Smooth muscle cell (in vitro differentiated cells): ENCODE measurements at regions not wholly inside any gene's neighbourhood (a gene's known extent, or its start where the extent isn't known, plus 50 kb on each side); places are given as distances from the start of the nearest gene placed in this dataset.

Experiments
- DNase-seq: peaks from one replicate; lab custom pipeline; 2025; ENCODE audit not compliant: unreplicated experiment; lab: John Stamatoyannopoulos, UW
- H2AFZ ChIP-seq: fragments of 200-600 bp; sonication (generic); 2 replicates; pipeline ENCODE4 v1.6.0; 2016; ENCODE audit warnings: antibody characterized with exemption, low read depth, mild to moderate bottlenecking
- H3F3A ChIP-seq: fragments of 200-600 bp; sonication (generic); 2 replicates; pipeline ENCODE4 v1.6.0; 2017; ENCODE audit warnings: antibody characterized with exemption, low read depth
- H3K27ac ChIP-seq: fragments of 200-600 bp; sonication (generic); 2 replicates; pipeline ENCODE4 v1.5.1; 2016; ENCODE audit warnings: low read depth, mild to moderate bottlenecking
- H3K27me3 ChIP-seq: fragments of 200-600 bp; sonication (generic); 2 replicates; pipeline ENCODE4 v1.6.1; 2016; ENCODE audit warnings: low read depth, mild to moderate bottlenecking
- H3K36me3 ChIP-seq: fragments of 200-600 bp; sonication (generic); 2 replicates; pipeline ENCODE4 v1.5.1; 2016; ENCODE audit warnings: low read depth
- H3K4me1 ChIP-seq: fragments of 200-600 bp; sonication (generic); 2 replicates; pipeline ENCODE4 v1.5.1; 2016; ENCODE audit warnings: low read depth
- H3K4me2 ChIP-seq: fragments of 200-600 bp; sonication (generic); 2 replicates; pipeline ENCODE4 v1.6.0; 2016; ENCODE audit warnings: mild to moderate bottlenecking
- H3K4me3 ChIP-seq: fragments of 200-600 bp; sonication (generic); 2 replicates; pipeline ENCODE4 v1.5.1; 2016; ENCODE audit warnings: mild to moderate bottlenecking
- H3K79me2 ChIP-seq: fragments of 200-600 bp; sonication (generic); 2 replicates; pipeline ENCODE4 v1.6.0; 2016; ENCODE audit warnings: low read depth, mild to moderate bottlenecking
- H3K9ac ChIP-seq: fragments of 200-600 bp; sonication (generic); 2 replicates; pipeline ENCODE4 v1.6.0; 2016; ENCODE audit warnings: low read depth
- H3K9me3 ChIP-seq: fragments of 200-600 bp; sonication (generic); replicated peaks from 2 replicates; pipeline ENCODE4 v1.5.1; 2016; ENCODE audit warnings: low read depth
- H4K20me1 ChIP-seq: fragments of 200-600 bp; sonication (generic); 2 replicates; pipeline ENCODE4 v1.6.0; 2016; ENCODE audit warnings: low read depth
- CTCF ChIP-seq: fragments of 200-600 bp; sonication (generic); IDR thresholded peaks from 2 replicates; pipeline ENCODE4 v1.5.1; 2017; ENCODE audit warnings: borderline replicate concordance, mild to moderate bottlenecking, antibody characterized with exemption; ENCODE audit not compliant: insufficient read depth, poor library complexity, severe bottlenecking
- WGBS: methylation state at CpG from one replicate; pipeline ENCODE4 v1.1.7; 2016; ENCODE audit warnings: low lambda C conversion rate; 5-methylcytosine and 5-hydroxymethylcytosine counted together

- no peak for TF ChIP-seq CTCF
- Histone ChIP-seq H2AFZ (no peak overlapping the region), H3K79me2 (no peaks in the 10 kb centered on the region), H3K9ac (no peak overlapping the region), H3K27ac (no peak overlapping the region), H3K4me1 (no peaks in the 10 kb centered on the region), H3K36me3 (no peaks in the 10 kb centered on the region), H3K9me3 (no peaks in the 10 kb centered on the region), H3F3A (no peaks in the 10 kb centered on the region), H3K4me3 (no peak overlapping the region), H3K27me3 (no peaks in the 10 kb centered on the region), H4K20me1 (no peaks in the 10 kb centered on the region), H3K4me2 (no peak overlapping the region)
- DNase-seq: no peak
- WGBS: 83% methylated on average over 4 of the region's 4 CpGs
These were observed 322.3 kb downstream of the GLRX3 start for GRCh38 chr10:130458509-130458908.

- H3F3A ChIP-seq: no peaks in the 10 kb centered on the region
- no peaks in the 10 kb centered on the region for H3K4me1 ChIP-seq
- H3K9me3 ChIP-seq: no peaks in the 10 kb centered on the region
- no peak overlapping the region for H3K4me3 ChIP-seq
- H3K4me2 ChIP-seq: no peak overlapping the region
- H4K20me1 ChIP-seq: no peaks in the 10 kb centered on the region
- WGBS: 78% methylated on average over 4 of the region's 4 CpGs
- no peaks in the 10 kb centered on the region for H3K36me3 ChIP-seq
- no peak for DNase-seq
- TF ChIP-seq CTCF: no peak
- no peaks in the 10 kb centered on the region for H3K79me2 ChIP-seq
- H3K9ac ChIP-seq: no peak overlapping the region
- H3K27ac ChIP-seq: no peak overlapping the region
- no peaks in the 10 kb centered on the region for H3K27me3 ChIP-seq
- H2AFZ ChIP-seq: no peak overlapping the region
These were observed 322.8 kb downstream of the GLRX3 start for GRCh38 chr10:130459011-130459410.

DNA sequence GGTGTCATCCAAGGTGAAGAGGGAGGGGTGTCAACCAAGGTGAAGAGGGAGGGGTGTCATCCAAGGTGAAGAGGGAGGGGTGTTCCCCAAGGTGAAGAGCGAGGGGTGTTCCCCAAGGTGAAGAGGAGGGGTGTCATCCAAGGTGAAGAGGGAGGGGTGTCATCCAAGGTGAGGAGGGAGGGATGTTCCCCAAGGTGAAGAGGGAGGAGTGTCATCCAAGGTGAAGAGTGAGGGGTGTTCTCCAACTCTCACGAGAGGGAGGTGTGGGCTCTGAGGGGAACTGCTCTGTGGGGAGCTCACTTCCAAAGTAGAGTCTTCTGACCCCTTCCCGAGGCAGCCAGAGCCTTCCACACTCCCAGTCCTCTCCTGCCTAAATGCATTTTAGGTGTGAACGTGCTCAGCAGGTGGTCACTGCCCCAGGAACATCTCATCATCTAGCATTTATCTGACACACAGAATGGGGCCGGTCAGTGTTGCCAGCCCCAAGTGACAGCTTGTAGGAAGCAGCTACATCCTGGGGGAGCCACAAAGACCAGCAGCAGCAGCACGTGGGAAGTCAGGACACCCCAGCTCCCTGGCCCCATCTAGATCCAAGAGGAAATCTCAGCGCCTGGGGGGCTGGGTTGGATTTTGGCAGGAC, 323.8 kb downstream of the GLRX3 start:
- no peak for DNase-seq
- Histone ChIP-seq H3K27ac (no peak overlapping the region), H4K20me1 (no peaks in the 10 kb centered on the region), H3K4me2 (no peak overlapping the region), H2AFZ (no peak overlapping the region), H3K27me3 (no peaks in the 10 kb centered on the region), H3K9me3 (no peaks in the 10 kb centered on the region), H3K79me2 (no peaks in the 10 kb centered on the region), H3K4me1 (no peaks in the 10 kb centered on the region), H3K9ac (no peak overlapping the region), H3F3A (no peaks in the 10 kb centered on the region), H3K36me3 (no peaks in the 10 kb centered on the region), H3K4me3 (no peak overlapping the region)
- TF ChIP-seq CTCF: no peak
- 76% methylated on average over 7 of the region's 7 CpGs for WGBS

GRCh38 chr10:130461631-130462030, 325.4 kb downstream of the GLRX3 start:
- no peak for TF ChIP-seq CTCF
- Histone ChIP-seq H3K4me3 (no peak overlapping the region), H3K27ac (no peak overlapping the region), H3K36me3 (no peaks in the 10 kb centered on the region), H3K4me2 (no peak overlapping the region), H3K9ac (no peak overlapping the region), H3K79me2 (no peaks in the 10 kb centered on the region), H3K4me1 (no peaks in the 10 kb centered on the region), H4K20me1 (no peaks in the 10 kb centered on the region), H2AFZ (no peak overlapping the region), H3K27me3 (no peaks in the 10 kb centered on the region), H3F3A (no peaks in the 10 kb centered on the region), H3K9me3 (no peaks in the 10 kb centered on the region)
- no peak for DNase-seq
- WGBS: 88% methylated on average over 6 of the region's 6 CpGs
